Left cardiac atrium (tissue), 4 donors: ENCODE measurements at regions not wholly inside any gene's neighbourhood (a gene's known extent, or its start where the extent isn't known, plus 50 kb on each side); places are given as distances from the start of the nearest gene placed in this dataset.
"Not testable (repeated sequence)": the region's sequence is repeated elsewhere in the genome, so short reads cannot be mapped to it uniquely, and the experiment has no call there.

Experiments used
- ATAC-seq, 2 donors: fragments of 200-7000 bp; cut with Tn5 transposase; one replicate each; pipeline ENCODE4 v1.9.1; 2020; ENCODE audit warnings: mild to moderate bottlenecking in 2 of 2, moderate library complexity in 2 of 2
- DNase-seq: peaks from one replicate; pipeline ENCODE4 v3.0.0-alpha.2; 2020
- intact Hi-C, 2 donors: fragments of 100-400 bp; cut with DNase I; formaldehyde crosslinking; loops; one replicate each; pipeline versions ENCODE4 v1.14.1 to v1.15.1; 2022 to 2023
- donor health status: DM: no; HTN: yes; CAD: no.
- donor health status: DM: no; HTN: yes; CAD: no; lungs with severe emphysema.
- donor health status: DM: yes; HTN: yes; CAD: no.
- donor health status: Dilated cardiomyopathy.

DNA sequence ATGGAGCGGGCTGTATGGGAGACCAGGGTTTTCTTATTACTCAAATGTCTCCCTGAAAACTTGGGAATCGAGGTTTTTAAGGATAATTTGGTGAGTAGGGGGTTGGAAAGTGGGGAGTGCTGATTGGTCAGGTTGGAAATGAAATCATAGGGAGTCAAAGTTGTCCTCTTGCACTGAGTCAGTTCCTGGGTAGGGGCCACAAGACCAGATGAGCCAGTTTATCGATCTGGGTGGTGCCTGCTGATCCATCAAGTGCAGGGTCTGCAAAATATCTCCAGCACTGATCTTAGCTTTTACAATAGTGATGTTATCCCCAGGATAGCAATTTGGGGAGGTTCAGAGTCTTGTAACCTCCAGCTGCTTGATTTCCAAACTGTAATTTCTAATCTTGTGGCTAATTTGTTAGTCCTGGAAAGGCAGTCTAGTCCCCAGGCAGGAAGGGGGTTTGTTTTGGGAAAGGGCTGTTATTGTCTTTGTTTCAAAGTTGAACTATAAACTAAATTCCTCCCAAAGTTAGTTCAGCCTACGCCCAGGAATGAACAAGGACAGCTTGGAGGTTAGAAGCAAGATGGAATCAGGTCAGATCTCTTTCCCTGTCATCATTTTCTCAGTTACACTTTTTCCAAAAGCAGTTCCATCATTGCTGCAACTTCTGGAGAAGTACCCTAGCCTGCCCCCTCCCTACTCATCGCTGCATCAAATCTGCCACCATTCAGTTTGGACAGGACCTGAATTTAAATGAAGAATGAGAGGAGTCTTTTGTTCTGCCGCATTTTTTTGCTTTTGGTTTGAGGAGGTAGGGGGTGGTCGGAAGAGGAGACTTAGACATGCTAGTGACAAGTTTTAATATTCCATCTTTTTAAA, 236.4 kb upstream of the GALNT17 start:
- ATAC-seq, DNase-seq, intact Hi-C loops: not testable (repeated sequence)

DNA sequence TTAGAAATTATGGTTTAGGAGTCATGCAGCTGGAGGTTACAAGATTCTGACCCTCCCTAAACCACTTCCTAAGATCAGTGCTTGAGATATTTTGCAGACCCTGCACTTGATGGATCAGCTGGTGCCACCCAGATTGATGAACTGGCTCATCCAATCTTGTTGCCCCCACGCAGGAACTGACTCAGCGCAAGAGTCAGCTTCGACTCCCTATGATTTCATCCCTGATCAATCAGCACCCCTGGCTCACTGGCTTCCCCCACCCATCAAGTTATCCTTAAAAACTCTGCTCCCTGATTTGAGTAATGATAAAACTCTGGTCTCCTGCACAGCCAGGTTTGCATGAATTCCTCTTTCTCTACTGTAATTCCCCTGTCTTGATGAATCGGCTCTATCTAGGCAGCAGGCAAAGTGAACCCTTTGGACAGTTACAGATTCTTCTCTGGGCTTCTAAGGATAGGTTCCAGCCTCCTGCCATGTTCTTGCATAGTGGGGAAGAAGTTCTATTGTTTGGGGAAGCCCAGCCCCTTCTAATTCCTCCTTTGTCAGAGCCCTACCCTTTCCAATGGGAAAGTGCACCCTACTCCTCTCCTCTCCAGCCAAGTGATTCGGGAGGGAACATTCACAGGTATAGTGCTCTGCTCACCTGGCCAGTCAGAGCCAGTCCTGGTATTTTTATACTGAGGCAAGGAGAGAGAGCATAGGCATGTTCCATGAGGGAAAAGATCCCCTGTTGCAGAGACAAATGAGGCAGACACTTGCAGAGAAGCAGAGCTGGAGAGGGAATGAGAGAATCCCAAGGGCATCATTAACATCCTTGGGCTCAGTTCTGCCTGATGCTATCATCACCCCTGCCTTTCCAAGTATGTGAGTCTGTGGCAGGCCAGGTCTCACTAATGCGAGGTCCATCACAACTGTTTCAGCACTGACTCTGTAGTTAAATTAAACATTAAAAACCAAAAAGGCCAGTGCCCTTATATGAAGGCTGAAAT, 224.4 kb upstream of the GALNT17 start:
- intact Hi-C loops: no loop called here
- ATAC-seq: no peak
- DNase-seq: no peak

DNA sequence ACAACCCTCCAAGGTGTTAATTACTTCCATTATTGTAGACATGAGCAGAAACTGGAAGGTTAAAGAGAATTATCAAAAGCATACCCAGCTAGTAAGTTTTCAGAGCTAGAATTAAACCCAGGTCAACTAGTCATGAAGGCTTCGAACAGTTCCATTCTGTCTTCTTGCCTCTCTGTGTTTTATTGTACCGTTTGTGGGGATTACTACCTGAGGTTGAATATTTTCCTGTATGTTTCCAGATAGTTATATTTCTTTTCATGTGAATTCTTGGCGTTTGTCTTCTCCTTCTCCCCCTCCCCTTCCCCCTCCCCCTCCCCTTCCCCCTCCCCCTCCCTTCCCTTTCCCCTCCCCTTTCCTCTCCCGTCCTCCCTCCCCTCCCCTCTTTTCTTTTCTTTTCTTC, 218.0 kb upstream of the GALNT17 start:
- no peak for DNase-seq
- intact Hi-C loops: no loop called here
- ATAC-seq: no peak

DNA sequence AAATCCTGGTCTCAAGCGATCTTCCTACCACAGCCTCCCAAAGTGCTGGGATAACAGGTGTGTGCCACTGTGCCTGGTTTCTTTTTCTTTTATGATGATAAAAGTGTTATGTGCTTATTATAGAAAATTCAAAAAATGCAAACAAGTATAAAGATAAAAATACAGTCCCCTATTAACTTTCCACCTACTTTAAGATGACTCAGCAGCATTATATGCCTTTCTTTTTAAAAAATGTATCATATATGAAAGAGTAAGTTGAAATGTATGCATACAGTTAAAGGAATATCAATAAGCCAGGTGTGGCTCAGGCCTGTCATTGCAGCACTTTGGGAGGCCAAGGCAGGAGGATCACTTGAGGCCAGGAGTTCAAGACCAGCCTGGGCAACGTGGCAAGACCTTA, 216.9 kb upstream of the GALNT17 start:
- DNase-seq (no peak), ATAC-seq (no peak)
- intact Hi-C loops: no loop called here

DNA sequence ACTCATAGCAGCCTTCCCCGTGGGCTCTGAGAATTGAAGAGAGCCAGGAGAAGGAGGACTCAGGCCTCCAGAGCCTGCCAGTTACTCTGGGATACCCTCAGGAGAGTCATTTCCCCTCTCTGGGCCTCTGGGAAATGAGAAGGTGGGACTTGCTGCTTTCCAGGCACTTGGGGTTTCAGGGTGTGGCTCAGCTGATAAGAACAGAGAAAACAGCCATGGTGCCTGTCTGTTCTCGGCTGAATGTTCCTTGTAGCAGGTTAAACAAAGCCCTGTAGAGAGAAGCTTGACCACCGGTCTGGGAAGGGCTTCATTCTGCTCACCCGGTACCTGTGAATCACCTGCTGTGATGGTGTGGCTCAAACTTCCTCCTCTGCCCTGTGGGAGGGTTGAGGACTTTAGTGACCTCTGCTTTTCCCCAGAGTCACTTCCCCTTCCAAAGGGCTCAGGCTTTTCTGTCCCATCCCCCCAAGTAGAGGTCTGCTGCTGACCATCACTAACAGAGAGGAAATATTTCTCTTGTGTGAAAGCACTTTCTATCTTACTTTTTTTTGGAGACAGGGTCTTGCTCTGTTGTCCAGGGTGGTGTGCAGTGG, 212.4 kb upstream of the GALNT17 start:
- intact Hi-C loops: no loop called here
- ATAC-seq (no peak), DNase-seq (no peak)

DNA sequence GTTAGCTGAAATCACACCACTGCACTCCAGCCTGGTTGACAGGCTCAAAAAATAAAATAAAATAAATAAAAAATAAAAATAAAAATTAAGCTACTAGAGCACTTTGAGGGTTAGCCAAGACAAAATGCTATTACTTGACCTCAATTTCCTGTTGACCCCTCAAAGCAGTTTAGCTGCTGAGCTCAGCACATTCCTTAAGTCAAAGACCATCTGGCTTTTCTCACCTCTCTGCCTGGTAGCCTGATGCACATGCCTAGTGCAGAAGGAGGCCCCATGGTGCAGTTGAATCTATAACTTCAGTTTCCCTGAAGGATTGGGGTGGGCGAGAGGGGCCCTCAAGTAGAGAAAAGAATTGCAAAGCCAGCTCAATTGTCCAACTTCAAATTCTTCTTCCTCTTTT, 211.1 kb upstream of the GALNT17 start:
- DNase-seq (no peak), ATAC-seq (no peak)
- intact Hi-C loops: no loop called here

DNA sequence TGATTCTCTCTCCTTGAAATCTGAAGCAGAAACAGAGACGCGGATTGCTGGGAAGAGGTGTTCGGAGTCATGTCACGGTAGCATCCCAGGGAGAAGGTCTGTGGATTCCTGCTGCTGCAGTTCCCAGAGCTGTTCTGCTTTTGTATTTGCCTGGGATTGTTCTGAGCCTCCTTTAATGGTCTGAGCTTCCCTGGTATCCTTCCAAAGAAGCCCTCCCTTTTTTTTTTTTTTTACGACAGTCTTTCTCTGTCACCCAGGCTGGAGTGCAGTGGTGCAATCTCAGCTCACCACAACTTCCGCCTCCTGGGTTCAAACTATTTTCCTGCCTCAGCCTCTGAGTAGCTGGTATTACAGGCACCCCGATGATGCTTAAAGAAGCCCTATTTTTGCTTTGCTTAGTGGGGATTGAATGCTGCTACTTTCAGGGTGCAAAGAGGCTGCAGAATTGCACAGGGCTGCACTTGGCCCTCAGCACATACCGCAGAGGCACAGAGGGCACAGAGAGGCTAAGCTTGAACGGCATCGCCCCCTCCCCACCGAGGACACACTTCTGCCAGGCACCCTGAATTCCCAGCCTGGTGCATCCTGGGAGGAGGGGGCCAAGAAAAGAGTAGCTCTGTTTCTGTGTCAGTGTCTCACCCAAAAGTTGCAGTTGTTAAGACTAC, 208.6 kb upstream of the GALNT17 start:
- ATAC-seq: no peak
- DNase-seq: no peak
- intact Hi-C loops: no loop called here

DNA sequence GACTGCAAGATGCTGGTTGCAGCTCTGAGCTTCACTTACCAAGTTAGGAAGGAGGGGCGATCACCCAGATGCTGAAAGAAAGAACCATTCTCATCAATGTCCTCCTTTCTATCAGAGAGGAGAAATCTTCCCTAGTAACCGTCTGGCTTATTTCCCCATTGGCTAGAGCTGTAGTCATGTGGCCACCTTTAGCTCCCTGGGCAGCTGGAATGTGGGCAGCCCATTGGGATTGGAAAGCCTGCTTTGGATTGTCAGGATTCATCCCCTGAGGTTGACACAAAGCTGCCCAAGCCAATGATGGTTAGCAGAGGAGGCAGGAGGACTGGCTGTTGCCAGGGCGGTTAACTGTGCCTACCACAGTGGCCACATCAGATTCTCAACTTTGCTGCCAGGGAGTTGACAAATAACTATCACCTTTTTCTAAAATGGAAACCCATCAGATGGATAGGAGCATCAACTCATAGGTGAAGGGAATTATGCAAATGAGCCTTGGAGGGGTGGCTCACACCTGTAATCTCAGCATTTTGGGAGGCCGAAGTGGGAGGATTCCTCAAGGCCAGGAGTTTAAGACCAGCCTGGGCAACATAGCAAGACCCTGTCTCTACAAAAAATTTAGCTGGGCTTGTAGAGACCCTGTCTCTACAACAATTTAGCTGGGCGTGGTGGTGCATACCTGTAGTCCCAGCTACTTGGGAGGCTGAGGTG, 206.4 kb upstream of the GALNT17 start:
- ATAC-seq (no peak), DNase-seq (no peak)
- intact Hi-C loops: no loop called here

DNA sequence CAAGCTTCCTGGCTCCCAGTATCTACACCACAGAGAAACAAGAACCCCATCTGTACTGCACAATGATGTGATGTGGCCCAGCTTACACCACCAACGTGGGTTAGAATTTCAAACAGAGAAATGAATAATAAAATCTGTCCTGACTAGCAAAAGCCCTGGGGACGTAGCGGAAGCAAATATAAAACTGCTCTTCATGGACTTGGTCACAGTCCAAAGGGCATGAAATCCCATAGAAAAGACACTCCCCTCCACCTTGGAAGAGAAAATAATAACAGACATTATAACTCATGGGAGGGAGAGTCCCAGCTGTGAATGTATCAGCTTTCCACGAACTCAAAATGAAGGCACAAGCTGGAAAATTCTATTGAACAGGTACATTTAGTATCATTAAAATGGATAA, 205.3 kb upstream of the GALNT17 start:
- intact Hi-C loops: no loop called here
- DNase-seq (no peak), ATAC-seq (no peak)

DNA sequence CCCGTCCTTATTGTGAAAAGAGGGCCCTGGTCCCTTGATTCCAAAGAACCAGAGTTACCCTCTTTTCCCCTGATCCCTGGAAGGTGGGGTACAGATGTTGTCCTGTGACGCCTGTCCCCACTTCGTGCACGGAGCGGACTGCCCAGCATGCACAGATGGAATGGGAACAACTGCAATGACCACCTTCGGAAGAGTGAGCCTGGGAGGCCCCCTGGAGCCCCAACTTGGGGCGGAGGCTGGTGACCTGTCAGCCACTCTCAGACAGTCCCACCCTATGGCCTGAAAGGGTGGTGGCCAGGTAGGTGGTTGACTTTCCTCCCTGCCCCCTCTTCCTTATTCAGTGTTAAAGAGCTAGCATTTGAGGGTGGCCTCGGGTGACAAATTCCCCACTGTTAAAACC, 196.6 kb upstream of the GALNT17 start:
- DNase-seq: no peak
- no peak for ATAC-seq
- intact Hi-C loops: no loop called here

DNA sequence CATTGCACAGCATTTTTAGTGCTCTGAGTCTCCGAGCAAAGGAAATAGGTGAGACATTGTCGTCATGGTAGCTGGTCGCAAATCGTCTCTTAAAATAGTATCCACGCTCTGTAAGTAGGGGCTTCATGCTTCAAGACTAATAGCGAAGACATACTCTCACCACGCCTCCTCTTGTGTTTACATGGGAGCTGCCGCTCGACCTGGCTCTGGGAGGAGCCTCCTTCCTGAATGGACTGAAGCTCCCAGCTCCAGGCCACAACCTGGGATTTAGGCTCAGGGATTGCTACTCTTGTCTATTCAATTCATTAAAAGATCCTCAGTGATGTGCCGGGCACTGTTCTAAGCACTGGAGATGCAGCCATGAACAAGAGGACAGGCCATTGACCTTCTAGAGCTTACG, 196.1 kb upstream of the GALNT17 start:
- intact Hi-C loops: no loop called here
- ATAC-seq (no peak), DNase-seq (no peak)

DNA sequence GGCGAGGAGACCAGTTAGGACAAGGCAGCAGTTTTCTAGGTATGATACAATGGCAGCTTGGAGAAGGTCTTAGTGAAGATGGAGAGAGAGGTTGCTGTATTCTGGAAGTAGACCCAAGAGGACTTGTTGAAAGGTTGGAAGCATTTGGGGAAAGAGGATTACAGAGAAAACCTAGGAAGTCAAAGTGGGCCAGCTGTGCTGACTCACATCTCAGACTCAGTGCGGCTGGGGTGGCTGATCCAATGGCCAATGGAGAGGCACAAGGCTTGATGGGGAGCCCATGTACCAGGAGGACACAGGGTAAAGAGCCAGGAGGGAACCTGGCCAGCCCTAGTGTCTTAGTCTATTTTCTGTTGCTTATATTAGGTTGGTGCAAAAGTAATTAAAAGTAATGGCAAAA, 194.5 kb upstream of the GALNT17 start:
- ATAC-seq (no peak), DNase-seq (no peak)
- intact Hi-C loops: no loop called here

DNA sequence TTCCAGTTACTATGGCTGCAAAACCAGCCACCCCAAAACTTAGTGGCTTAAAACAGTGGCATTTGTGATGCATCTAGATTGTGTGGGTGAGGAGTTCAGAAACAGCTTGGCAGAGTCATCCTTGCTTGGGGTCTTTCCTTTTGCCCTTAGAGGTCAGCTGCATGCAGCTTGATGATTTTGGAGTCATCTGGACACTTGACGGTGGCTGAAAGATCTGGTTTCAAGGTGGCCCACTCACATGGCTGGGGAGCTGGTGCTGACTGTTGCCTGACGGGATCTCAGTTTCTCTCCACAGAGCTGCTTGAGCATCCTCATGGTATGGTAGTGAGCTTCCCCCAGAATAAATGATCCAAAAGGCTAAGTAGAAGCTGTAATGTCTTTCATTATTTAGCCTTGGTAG, 191.3 kb upstream of the GALNT17 start:
- DNase-seq: no peak
- no peak for ATAC-seq
- intact Hi-C loops: no loop called here

DNA sequence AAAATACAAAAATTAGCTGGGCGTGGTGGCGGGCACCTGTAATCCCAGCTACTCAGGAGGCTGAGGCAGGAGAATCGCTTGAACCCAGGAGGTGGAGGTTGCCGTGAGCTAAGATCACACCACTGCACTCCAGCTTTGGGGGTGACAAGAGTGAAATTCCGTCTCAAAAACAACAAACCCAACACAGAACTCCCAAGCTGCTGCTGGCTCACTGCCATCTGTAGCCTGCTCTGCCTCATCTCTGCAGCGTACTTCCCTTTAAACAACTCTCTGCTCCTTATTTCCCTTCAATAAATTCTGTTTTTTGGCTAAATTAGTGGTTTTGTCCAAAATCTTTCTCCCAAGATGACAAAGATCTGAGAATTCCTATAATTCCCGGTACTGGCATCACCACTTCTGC, 189.2 kb upstream of the GALNT17 start:
- DNase-seq: no peak
- no peak for ATAC-seq
- intact Hi-C loops: no loop called here

DNA sequence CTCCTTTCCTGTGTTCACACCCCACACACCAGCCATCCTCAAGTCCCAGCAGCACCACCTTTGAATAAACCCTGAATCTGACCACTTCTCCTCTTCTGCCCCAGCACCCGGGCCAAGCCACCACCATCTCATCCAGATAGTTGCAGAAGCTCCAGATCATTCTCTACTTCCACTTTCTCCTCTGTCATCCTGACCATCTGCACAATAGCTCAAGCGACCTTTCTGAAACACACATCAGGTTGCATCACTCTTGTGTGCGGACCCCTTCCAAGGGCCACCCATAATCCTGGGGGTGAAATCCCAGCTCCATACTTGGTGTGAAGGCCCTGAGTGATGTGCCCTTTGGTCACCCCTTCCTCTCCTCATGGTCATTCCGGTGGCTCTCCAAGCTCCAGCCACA, 187.4 kb upstream of the GALNT17 start:
- ATAC-seq (no peak), DNase-seq (no peak)
- intact Hi-C loops: no loop called here

DNA sequence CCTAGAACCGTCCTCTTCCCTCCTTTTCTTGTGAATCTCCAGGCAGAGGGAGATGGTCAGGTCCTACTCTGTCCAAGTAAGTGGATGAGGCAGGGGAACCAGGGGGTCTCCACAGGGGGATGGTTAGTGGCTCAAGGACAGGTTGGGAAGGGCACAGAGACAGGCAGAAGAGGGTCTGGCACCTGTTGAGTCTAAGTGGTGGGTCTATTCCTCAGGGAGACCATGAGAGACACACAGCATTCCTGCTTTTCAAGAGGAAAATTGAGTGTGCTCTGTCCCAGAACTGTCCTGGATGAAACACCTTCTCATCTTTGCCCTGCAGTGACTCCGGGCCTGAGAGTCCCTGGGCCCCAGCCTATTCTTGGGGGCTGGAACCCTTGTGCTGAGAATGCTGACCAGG, 184.8 kb upstream of the GALNT17 start:
- intact Hi-C loops: no loop called here
- DNase-seq (no peak), ATAC-seq (no peak)

DNA sequence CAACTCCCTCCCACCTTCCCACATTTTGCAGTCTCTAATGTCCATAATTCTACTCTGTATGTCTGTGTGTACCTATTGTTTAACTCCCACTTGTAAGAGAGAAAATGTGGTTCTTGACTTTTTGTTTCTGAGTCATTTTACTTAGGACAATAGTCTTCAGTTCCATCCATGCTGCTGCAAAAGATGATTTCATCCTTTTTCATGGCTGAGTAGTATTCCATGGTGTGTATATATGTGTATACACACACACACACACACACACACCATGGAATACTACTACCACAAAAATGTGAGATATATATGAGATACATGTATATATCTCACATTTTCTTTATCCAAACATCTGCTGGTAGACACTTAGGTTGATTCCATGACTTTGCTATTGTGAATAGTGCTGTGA, 182.1 kb upstream of the GALNT17 start:
- ATAC-seq (no peak), DNase-seq (no peak)
- intact Hi-C loops: no loop called here

DNA sequence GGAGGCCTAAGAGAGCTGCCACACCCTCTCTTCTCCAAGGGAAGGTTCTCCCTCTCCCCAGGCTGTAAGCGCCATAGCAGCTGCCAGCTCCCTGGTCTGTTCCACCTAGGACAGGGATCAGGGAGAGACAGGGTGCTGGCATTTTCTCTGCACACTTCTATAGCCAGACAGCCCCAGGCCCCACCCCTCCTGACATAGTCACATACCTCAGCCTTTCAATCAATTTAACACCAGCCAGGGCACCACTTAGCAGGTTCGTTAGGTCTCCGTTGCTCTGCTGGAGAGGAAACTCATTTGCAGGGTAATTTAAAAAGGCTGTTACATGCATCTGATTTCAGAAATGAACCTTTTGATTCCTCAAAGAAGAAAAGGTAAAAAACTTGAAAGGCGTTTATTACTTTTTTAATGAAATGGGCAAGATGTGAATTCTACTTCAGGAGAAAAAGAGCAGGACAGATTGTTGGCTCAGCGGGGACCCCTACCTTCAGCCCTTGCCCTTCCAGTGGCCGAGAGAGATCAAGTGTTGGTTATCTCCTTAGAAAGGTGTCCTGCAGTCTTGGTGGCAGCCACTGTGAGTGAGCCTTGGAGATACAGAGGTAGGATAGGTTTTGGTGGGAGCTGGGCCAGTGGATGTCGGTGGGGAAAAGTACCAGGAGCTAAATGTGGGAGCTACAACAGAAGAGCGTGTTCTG, 180.5 kb upstream of the GALNT17 start:
- DNase-seq (no peak), ATAC-seq (no peak)
- intact Hi-C loops: no loop called here
